IPS DF 19.7 (cell line): ENCODE measurements at regions not wholly inside any gene's neighbourhood (a gene's known extent, or its start where the extent isn't known, plus 50 kb on each side); places are given as distances from the start of the nearest gene placed in this dataset.
"Not testable (repeated sequence)": the region's sequence is repeated elsewhere in the genome, so short reads cannot be mapped to it uniquely, and the experiment has no call there.

Experiments
- DNase-seq: peaks from one replicate; pipeline ENCODE4 v3.0.0-alpha.2; 2013; ENCODE audit warnings: low read depth, low spot score

- DNase-seq = no peak
These were observed 525.1 kb upstream of the ROBO2 start for GRCh38 chr3:76514836-76515235.

DNA sequence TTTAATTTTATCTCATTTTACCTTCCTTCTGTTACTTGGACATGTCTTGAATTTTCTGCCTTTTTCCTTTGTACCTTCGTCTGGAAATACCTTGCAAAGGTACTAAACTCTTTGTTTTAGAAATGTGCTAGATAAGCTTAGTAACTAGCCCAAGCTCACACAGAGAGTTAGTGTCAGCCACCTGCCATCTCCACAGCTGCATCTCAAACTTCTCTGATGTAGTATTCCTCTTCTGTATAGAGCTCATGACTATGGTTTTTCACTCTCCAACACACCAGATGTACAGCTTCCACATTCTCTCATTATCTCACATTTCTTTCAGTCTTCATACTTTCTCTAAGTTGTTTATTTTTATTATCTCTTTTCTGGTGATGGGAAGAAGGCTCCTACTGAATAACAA is 516.6 kb upstream of the ROBO2 start:
- DNase-seq = no peak

DNA sequence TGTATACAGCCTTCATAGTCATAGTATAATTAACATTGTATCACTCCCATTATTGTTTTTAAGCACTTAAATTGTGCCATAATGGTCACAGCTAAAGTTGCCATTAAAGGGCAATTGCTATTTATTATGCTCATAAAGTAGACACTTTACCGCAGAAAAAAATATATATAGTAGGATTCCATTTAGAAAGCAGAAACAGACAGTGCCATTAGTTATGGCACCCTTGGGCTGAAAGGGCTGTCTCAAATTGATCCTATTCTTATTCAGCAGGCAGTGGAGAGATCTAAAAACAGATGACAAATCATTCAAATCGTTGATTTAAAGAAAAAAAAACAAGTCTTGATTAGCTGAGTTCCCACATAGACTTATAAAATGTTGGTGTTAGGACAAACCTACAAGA is 514.2 kb upstream of the ROBO2 start:
- DNase-seq = no peak

DNA sequence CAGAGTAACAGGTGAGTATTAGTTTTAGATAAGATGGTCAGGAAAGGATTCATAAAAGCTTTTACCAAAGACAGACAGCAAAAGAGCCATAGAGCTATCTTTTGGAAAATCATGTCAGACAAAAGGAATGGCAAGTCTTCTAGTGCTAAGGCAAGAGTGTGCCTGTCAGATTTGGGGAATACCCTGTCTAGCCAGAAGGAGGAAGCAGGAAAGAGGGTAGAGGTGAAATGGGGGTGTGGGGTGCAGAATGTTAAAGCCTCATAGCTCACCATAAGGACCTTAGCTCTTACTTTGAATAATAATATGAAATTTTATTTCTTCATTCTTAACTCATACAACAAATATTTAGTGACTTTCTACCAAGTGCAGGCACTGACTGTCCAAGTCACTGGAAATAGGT is 512.1 kb upstream of the ROBO2 start:
- no peak for DNase-seq

DNA sequence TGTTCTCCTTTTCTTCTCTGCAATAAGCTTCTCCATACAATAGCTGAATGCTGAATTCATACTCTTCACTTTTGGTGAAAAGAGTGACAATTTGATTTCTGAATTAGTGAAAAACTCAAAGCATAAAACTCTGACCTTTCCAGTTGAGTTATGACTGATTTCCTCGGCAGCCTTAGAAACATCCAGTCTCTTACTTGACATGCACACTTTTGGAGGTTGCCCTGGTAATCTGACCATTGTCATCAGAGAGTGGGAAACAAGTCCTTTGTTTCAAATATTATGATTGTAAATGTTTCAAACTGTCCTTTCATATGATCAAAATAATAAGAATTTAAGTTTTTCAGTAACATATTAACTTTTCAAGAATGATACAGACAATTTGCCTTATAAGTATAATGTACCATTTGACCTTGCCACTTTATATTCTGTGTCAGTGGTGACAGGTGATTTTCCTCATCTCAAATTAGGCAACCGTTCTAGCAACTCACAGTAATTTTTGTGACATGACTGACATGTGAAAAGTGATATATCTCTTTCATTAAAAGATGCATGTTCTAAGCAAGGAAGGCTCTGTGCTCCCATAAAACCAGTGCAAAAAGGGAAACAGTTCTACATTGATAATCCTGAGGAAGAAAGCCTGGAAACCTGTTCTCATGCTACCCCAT is 507.6 kb upstream of the ROBO2 start:
- DNase-seq = no peak

GRCh38 chr3:76533710-76534109 is 506.2 kb upstream of the ROBO2 start:
- DNase-seq = not testable (repeated sequence)

- not testable (repeated sequence) for DNase-seq
These were observed 502.0 kb upstream of the ROBO2 start for GRCh38 chr3:76537857-76538256.

GRCh38 chr3:76547674-76548073 is 492.2 kb upstream of the ROBO2 start:
- no peak for DNase-seq

DNA sequence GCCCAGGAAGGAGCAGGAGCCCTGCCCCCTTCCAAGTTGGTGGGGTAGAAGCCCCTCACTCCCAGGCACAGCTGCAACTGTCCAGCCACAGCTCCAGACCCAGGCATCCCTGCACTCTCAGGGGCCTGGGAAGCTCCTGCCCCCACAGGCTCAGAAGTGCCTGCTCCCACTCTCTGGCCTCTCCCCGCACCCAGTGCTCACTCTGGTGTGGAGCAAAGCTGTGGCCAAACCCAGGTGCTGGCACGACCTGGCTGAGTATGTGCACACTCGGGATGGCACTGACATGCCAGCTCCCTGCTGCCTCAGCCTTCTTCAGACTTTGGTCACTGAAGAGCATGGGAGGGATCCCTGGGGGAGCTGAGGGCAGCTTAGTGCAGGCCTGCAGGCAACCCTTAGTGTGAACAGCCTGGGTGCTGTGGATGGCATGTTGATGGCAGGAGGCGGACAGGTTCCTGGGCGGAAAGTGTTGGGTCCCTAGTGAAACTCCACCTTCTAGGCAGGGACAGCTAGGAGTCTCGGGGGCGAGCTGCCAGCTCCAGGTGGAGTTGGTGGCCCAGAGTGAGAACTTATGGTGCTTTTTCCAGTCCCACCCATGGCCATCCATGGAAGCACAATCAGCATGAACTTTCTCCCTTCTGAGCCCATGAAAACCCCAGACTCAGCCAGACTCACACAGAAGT is 489.2 kb upstream of the ROBO2 start:
- DNase-seq = no peak

- DNase-seq = no peak
These were observed 488.2 kb upstream of the ROBO2 start for GRCh38 chr3:76551739-76552138.

DNA sequence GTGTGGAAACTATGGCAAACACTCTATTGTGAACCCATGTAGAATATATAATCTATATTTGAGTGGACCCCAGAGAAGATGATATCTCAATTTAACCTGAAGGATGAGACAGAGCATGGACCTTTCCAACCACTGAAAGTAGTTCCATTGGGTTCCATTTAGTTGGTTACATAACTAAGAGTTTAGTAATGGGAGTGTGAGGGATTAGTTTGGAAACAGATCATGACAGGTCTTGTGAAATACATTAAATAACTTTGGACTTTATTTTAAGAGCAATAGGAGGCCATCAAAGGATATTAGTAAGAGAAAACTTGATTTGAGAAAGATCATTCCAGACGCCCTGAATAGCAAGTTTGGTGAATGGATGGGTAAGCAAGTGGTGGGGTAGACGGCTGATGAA is 487.2 kb upstream of the ROBO2 start:
- DNase-seq = no peak

GRCh38 chr3:76554707-76555106 is 485.2 kb upstream of the ROBO2 start:
- DNase-seq = no peak

GRCh38 chr3:76561494-76562236 is 478.2 kb upstream of the ROBO2 start:
- no peak for DNase-seq

DNA sequence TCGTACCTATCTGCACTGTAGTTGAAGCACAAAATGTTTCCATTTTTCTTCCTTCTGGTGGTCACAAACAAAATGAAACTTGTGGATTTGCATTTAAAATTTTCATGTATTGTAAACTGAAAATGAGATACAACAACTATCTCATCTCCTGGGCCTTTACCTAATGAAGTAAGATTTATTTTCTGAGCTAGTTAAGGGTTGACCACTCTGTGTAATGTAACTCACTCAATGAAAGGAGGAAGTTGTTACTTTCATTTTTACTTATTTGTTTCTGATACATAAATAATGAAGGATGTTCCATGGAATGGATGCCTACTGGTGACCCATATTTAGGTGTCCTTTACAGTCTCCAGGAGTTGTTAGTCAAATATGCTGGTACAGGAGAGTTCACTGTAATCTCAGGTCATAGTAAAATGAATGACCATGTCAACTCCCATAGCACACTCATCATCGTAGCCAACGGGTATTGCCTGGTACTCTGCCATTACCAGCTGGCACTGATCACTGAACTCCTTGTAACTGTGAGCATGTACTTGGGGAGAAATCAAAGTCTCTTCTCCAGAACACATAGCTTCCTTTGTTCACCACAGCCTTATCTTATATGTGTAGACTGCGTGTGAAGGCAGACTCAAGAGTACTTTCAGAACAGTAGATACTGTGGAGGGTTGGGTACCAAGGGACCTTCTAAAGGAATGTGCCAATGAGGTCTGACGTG is 474.2 kb upstream of the ROBO2 start:
- no peak for DNase-seq

DNA sequence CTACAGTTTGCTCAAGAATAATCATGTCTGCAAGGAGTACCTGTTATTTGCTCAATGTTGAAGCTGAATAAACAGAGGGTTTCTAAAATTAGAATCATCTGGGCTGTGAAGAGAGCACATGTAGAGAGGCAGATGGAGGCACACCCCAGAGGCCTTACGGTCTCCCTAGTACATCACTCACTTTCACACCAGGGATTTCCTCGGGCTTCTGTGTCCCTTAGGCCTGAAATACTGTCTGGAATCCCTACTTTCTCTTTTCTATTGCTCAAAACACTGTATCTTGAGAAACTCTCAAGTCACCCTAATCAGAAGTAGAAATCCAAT is 473.7 kb upstream of the ROBO2 start:
- no peak for DNase-seq

DNA sequence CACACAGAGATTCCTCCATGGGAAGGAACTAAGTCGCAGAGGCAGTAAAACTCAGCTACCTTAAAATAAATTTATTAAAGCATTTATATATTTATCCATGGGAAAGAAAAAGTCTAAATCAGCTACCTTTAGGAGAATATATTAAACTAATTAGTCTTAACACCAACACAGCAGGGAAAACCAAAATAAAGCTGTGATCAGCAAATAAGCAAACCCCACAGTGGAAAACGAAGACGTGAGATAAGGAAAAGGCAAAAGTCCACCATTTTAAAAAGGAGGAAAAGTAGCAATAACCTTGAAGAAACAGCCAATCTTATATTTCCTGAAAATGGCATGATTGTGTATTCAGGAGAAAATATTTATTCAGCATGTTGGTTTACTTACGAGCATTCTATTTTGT is 473.0 kb upstream of the ROBO2 start:
- no peak for DNase-seq

DNA sequence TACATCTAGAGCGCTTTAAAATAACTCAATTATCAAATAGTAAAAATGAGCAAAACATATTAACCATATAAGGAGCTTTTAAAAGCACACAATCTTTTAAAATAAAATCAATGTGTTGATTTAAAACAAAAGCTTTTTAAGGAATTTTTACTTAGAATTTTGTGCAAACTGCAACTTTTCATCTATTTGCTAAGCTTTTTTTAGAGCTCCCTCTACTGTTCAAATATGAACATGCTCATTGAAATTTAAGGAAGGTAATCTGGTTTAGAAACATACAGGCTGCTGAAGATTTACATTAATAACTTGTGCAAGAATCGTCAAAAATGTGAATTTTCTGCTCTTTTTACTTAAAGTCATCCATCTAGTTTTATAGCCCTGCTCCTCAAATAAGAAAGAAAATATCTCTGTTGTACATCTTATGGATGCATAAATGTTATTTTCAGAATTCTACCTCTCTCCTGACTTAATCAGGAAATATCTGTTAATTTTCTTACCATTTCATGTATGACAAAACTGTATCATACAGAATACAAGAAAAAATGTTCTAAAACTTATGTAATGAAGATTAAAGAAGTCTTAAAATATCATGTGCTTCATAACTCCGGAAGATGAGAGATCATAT is 469.4 kb upstream of the ROBO2 start:
- DNase-seq = no peak

DNA sequence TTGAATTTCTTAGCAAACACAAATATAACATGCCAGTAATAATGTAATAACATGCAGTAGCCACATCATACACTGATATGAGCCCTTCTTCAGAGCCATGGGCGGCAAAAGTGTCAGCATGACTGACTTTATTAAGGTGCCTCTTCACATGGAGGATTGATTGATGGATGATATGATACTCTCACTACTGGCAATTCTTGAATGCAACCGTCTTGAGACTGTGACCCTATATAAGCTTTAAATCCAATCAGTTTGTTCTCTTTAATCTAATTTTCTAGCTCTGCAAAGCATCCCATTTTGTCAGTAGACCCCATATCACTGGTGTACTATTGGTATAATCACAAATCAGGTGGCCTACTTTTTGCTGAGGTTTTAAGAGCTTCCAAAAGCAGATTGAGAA is 463.7 kb upstream of the ROBO2 start:
- no peak for DNase-seq

DNA sequence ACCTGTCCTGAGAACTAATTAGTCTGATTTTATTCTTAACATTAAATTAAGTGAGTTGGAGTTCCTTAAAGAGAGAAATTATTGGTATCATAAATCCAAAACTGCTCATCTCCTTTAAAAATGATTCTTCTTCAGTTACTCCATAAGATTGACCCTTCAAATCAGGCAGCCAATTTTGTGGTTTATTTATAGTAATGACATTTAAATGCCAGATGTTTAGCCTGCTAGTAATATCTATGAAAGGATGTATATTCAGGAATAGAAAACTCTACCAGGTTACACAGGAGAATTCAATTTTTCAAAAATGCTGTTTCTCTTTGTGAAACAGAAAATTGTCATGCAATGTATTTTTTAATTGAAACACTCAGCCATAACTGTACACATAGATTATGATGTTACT is 457.8 kb upstream of the ROBO2 start:
- DNase-seq = no peak

DNA sequence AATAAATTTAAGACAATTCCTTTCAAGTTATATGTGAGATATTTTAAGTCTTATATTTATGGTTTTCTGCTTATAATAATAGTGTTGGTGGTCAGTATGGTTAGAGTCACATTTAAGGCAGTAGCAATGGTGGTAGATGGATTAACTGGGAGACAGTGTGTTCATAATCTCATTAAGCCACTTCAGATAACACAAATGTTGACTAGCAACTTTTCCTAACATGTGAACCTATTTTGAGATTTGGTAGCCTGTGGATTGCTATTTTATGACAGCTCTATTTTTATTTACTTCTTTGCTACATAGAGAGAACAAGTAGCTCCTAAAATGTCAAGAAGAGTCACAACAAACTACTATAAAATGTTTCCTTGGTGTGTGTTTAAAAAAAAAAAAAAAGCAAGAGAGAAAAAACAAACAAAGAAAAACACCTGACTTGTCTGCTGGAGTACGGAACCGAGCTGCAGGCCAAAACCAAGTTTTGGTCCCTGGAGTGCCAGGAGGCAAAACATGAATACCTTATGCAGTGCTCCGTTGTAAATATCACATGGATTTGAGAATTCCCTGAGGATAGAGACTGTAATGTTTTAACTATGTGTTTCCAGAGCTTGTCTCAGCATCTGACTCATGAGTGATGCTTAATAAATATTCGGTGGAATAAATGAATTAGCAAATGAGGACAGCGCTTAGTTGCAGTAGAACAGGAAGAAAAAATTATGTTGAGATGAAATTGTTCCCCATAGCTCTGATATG is 457.1 kb upstream of the ROBO2 start:
- DNase-seq = no peak

GRCh38 chr3:76585794-76586392 is 454.0 kb upstream of the ROBO2 start:
- no peak for DNase-seq
